ENCODE measurements at regions not wholly inside any gene's neighbourhood (a gene's known extent, or its start where the extent isn't known, plus 50 kb on each side); places are given as distances from the start of the nearest gene placed in this dataset.

GRCh38 chr1:208923946-208924720 is 659.4 kb upstream of the CAMK1G start:
- no peak for FAIRE-seq

- FAIRE-seq: no peak
These were observed 658.6 kb upstream of the CAMK1G start for GRCh38 chr1:208924928-208925327.

- FAIRE-seq: no peak
These were observed 655.0 kb upstream of the CAMK1G start for GRCh38 chr1:208928349-208929010.

DNA sequence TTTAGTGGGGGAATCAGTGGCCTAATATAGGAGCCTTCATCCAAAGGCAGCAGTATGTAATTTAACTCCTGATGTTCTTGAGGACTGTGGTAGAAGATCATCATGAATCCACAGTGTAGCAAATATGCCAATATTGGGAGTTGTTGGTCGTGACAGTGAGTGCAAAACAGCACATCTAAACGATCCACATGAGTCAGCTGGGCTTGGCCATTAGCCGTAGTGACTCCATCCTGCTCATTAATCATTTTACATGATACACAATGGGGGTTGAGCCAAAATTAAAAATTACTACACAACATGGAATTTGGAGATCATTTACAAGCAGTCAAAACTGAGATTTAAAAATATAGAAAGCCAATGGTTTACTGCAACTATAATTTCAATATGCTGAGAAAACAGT is 653.9 kb upstream of the CAMK1G start:
- FAIRE-seq: no peak

GRCh38 chr1:208931936-208932335 is 651.6 kb upstream of the CAMK1G start:
- FAIRE-seq: no peak

DNA sequence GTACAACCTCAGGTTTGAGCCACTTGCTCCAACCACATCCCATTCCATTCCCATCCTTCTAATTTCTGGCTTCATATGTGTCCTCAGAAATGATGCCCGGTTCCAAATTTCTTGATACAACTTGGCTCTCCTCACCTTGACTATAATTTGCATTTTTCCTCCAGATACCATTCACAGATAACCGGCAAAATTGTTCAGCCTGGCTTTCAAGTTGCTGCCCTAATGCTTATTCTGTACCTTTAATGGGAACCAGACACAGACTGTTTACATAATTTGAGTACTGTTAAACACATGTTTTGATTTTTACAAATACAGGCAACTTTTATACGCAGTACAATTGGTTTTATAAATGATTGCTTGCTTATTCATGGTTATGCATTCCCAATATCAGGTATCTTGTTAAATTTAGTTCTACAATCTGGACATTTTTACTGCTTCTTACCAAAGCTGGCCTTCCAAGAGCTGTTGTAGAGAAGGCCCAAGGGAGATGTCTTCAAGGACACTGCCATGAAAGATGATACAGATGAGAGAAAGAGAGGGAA is 649.5 kb upstream of the CAMK1G start:
- no peak for FAIRE-seq

DNA sequence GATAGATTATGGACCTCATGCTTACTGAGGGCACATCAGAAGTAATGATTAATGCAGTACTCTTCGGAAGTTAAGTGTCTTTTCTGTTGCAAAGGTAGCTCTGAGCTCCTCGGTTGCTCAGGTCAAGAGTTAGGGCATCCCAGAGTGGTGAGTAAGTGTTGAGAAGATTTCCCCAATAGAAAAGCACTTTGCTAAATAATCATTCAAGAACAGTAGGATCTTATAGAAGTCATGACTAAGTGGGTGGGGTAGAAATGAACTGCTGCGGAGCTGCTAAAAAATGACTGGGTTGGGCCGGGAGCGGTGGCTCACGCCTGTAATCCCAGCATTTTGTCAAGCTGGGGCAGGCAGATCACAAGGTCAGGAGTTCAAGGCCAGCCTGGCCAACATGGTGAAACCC is 648.6 kb upstream of the CAMK1G start:
- FAIRE-seq: no peak

DNA sequence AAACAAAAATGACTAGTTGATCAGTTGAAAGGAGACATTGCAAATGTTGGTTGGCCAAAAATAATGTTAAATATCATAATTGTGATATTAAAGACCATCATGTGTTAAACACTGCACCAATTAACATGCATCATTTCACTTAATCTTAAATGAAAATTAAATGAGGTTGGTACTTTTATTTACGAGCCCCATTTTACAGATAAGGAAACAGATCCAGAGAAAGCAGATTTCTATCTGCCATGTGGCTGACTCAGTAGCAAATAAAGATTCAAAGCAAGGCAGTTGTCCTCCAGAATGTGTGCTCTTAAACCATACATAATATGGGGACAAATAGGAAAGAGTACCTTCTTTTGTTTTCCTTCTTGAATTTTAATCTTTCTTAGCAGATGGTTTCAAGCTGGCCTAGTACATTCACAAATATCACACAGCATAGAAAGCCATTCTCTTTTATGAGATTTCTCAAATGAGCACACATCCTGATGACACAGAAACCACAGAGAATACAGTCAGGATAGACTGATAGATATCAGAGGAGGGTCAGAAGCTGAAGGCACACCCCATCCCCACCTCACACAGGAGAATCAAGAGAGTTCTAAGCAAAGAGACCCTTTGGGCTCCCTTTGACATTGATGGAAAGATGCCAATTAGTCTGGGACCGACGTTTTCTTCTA is 647.9 kb upstream of the CAMK1G start:
- no peak for FAIRE-seq

DNA sequence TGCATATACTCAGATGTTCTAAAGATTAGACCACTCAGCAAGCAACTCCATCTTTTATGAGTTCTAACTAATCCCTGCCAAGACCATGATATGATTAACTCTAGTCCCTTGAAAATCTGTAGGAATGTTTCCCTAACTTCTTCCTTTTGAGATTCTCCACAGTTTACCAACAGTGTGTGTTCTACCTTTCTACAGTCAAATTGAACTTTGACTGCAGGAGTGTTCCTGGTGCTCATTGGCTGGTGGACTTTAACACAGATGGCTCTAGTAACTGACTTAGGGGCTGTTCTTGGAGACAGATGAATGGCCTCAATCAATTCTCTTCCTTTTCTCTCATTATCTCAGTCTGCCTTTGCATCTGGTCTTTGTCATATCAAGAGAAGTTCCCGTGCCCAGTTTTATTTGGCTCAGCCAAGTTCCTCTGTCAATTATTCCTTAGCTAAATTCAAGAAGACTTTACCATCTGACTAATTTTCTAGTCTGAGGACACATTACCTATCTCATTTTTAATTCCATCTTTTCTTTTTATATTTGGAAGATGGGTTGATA is 643.9 kb upstream of the CAMK1G start:
- FAIRE-seq: no peak

- FAIRE-seq: no peak
These were observed 641.0 kb upstream of the CAMK1G start for GRCh38 chr1:208942394-208943130.

GRCh38 chr1:208943291-208943690 is 640.2 kb upstream of the CAMK1G start:
- FAIRE-seq: no peak

DNA sequence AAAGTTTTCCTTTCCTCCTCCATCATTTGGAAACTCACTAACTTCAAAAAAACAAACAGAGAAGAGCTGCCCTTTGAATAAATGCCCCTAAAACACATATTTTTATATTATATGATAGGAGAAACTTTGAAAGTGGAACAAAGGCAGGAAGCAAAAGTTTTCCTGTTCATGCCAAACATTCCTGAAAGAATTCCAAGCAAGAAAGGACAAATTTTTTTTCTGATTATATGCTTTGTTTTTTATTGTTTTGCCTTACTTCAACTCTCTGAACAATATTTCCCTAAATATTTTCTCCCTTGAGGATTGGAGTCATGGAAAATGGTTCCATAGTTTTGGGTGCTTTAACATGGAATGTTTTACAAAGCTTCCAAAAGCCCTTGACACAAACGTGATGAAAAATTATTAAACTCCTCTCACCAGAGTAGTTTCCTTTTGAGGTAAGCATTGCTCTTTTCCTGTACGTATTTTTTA is 638.5 kb upstream of the CAMK1G start:
- no peak for FAIRE-seq

DNA sequence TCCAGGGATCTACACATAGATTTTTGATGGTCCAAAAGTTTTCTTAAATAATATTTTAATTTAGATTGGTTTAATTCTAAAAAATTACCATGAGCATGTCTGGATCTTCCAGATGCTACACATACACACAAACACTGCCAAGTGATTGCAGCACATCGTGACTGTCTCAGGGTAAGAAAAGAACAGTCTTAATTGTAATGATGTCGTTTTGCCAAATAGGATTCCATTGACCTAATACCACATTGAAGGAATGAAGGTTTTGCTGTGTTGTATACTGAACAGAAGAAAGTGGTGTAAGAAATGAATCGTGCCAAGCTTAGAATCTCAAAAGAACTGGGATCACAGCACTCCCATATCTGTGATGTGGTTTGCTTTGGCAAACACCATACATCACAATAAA is 633.3 kb upstream of the CAMK1G start:
- FAIRE-seq: no peak

- no peak for FAIRE-seq
These were observed 632.4 kb upstream of the CAMK1G start for GRCh38 chr1:208951026-208951525.

DNA sequence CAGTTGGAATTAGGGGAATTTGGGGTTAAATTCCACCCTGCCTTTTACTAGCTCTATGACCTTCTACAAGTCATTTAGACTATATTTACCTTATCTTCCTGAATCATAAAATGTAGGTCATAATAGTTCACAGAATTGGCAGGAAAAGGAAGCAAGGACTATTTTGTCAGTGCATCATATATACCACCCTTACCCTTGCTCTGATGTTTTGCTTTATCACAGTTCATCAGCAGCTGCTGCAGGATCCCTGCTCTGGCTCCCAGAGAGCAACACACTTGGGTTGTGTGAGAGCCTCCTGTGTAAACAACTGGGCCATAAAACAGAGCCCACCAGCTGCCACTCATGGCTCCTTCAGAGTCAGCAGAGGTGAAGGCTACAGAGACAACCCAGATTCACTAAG is 631.6 kb upstream of the CAMK1G start:
- no peak for FAIRE-seq

DNA sequence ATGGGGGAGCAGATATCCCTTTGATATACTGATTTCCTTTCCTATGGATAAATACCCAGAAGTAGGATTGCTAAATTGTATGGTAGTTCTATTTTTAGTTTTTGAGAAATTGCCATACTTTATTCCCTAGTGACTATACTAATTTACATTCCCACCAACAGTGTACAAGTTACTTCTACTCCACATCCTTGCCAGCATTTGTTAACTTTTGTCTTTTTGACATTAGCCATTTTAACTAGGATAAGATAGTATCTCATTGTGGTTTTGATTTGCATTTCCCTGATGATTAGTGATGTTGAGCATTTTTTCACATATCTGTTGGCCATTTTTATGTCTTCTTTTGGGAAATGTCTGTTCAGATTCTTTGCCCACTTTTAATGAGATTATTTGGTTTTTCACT is 620.6 kb upstream of the CAMK1G start:
- no peak for FAIRE-seq

DNA sequence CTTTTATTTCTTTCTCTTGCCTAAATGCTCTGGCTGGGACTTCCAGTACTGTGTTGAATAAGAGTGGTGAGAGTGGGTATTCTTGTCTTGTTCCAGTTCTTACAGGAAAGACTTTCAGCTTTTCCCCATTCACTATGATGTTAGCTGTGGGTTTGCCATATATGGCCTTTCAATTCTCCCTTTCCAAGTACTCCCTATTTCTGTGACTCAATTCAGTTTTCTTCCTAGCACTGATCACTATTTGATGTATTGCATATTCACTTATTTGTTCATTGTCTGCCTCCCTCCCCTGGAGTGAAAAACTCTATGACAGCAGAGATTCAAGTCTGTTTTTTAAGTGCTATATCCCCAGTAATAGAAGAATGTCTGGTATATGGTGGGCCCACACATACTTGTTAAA is 618.2 kb upstream of the CAMK1G start:
- FAIRE-seq: no peak

DNA sequence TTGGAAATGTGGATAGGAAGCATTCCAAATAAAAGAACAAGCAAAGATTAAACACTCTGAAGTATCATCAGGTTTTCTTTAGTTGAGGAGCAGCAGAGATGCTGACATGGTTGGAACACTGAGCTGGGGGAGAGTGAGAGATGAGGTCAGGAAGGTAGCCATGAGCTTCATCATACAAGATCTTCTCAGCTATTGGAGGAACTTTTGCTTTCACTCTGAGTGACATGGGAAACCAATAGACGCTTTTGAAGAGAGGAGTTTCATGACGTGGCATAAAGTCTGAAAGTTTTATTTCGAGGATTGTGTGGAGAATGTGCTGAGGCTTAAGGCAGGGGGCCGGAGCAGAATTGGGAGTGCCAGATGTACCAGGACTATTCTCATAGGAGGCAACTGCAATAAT is 616.2 kb upstream of the CAMK1G start:
- FAIRE-seq: no peak

GRCh38 chr1:208974717-208975116 is 608.8 kb upstream of the CAMK1G start:
- no peak for FAIRE-seq

DNA sequence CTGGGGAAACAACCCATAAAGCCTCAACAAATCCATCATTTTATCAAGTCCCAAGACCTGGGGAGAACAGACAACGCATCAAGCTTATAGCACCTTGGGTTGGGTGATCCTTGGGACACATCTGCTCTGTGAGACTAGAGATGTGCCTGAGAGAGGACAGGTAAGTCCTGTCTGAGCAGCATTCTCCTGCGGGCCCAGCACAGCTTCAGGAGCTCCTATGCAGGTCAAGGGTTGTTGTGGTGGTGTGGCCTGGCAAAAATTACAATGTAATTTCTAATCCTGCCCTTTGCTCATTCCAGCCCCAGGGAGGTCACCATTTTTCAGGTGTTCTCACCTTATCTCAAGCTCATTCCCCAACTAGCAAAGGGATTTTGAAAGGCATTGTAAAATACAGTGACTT is 608.1 kb upstream of the CAMK1G start:
- no peak for FAIRE-seq

DNA sequence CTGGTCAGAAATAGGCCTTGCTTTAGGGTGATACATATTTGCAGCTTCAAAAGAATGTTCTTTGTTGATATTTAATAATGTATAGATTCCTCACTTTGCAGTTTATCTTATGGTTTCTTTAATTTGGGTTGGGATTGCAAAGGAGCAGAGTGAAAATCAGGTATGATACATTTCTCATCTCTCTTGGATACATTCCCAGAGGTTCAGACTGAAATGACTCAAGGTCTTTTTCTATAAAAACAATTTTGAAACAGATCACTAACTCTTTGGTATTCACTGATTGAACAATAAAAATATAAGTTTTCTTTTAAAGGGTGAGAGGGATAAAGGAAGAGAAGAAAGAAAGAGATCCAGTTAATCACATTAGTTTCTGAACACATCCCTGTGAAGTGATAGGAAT is 606.5 kb upstream of the CAMK1G start:
- FAIRE-seq: no peak

DNA sequence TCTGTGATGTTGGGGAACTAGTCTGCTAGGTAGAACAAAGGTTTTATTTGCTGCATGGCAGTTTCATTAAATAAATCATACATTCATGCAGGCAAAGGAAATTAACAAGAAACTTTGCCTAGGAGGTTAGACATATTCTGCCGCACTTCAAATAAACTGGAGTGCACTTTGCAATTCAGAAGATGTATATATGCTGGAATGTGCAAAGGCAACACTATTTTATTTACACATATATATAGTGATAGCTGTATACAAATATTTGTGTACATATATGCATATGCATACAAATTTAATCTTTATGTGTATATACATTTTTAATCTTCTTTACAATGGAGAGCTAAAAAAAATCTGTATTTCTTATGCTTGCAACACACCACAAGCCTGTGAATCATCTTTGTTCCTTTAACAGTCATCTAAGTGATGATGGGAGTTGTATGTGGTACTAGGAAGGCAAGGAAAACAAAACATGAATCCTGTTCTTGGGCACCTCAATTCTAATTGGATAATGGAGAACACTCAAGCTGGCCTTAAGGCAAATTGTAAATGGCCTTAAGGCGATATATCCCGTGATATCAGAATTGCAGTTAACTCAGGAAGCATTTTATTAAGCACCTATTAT is 605.8 kb upstream of the CAMK1G start:
- no peak for FAIRE-seq
